ENCODE measurements at regions not wholly inside any gene's neighbourhood (a gene's known extent, or its start where the extent isn't known, plus 50 kb on each side); places are given as distances from the start of the nearest gene placed in this dataset.

DNA sequence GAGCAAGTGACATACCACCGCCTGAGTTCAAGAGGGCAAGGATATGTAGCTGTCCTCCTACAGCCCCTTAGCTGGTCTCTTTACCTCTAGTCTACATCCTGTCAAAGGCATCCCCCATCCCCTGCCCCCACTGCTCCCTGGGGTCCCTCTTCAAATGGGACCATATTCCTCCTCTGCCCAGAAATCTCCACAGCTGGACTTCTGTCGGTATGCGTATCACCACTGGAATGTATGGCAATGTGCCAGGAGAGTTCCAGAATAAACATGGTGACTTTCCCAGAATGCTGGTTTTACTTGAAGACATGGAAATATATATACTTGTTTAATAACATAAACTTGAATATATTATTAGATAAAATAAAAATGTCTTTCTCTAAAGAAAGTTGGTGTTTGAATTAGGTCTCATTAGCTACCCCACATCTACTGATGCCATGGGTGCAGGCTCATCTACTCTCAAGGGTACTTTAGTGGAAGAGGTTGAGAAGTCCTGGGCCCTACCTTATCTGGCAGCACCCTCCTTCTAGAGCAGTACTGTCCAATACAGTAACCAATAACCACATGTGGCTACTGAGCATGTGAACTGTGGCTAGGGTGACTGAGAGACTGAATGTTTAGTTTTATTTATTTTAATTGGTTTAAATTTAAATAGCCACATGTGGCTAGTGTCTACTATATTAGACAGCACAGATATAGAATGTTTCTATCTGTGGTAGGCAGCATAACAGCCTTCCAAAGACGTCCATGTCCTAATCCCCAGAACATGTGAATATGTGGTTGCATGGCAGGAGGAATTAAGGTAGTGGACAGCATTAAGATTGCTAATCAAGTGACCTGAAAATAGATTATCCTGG lies 181.7 kb upstream of the SLC30A5 start:
- Histone ChIP-seq H3K4me1 (ENCODE audit: control insufficient read depth, low read length) (no peaks in the 10 kb centered on the region), H3F3A (ENCODE audit: control insufficient read depth, insufficient read depth) (no peaks in the 10 kb centered on the region), H3K4me3 (ENCODE audit: low read length) (no peak overlapping the region), H3K27me3 (ENCODE audit: control insufficient read depth, low read length) (no peaks in the 10 kb centered on the region), H4K20me1 (ENCODE audit: control insufficient read depth, insufficient read depth, low read depth, low read length) (no peaks in the 10 kb centered on the region), H3K79me2 (ENCODE audit: control insufficient read depth, low read length) (no peaks in the 10 kb centered on the region), H3K36me3 (ENCODE audit: control insufficient read depth, low read length) (no peaks in the 10 kb centered on the region), H3K27ac (ENCODE audit: low read depth, low read length) (no peak overlapping the region), H3K4me2 (ENCODE audit: low read length) (no peak overlapping the region), H3K9me2 (replicated peaks; ENCODE audit: control insufficient read depth, low read length) (no peaks in the 10 kb centered on the region), H3K9me3 (ENCODE audit: control insufficient read depth, insufficient read depth, low read length) (no peaks in the 10 kb centered on the region)
- TF ChIP-seq, protein P1, sequence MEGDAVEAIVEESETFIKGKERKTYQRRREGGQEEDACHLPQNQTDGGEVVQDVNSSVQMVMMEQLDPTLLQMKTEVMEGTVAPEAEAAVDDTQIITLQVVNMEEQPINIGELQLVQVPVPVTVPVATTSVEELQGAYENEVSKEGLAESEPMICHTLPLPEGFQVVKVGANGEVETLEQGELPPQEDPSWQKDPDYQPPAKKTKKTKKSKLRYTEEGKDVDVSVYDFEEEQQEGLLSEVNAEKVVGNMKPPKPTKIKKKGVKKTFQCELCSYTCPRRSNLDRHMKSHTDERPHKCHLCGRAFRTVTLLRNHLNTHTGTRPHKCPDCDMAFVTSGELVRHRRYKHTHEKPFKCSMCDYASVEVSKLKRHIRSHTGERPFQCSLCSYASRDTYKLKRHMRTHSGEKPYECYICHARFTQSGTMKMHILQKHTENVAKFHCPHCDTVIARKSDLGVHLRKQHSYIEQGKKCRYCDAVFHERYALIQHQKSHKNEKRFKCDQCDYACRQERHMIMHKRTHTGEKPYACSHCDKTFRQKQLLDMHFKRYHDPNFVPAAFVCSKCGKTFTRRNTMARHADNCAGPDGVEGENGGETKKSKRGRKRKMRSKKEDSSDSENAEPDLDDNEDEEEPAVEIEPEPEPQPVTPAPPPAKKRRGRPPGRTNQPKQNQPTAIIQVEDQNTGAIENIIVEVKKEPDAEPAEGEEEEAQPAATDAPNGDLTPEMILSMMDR (IDR thresholded peaks at IDR 0.05; ENCODE audit: low read depth, low read length, poor library complexity, severe bottlenecking): no peak
- no peak for TF ChIP-seq EZH2phosphoT487 (IDR thresholded peaks at IDR 0.05; ENCODE audit: borderline replicate concordance, low read length)

DNA sequence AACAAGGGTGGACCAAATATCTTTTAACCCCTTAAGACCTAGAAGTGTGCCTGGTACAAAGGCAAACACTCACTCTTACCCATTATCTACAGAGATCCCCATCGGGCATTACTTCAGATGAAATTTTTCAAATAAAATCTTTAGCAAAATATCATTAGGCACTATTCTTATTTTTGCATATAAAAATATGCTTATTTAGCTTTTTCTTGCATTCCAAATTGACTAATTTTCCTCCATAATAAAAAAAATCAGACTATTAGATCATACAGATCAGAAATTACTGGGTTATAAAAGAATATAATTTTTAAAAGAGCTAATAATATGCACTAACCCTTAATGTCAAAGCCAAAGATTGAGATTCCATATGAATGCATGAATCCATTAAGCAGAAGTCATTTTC lies 178.7 kb upstream of the SLC30A5 start:
- H3K4me1 ChIP-seq (ENCODE audit: control insufficient read depth, low read length): no peaks in the 10 kb centered on the region
- H3K9me3 ChIP-seq (ENCODE audit: control insufficient read depth, insufficient read depth, low read length): no peaks in the 10 kb centered on the region
- H3K36me3 ChIP-seq (ENCODE audit: control insufficient read depth, low read length): no peaks in the 10 kb centered on the region
- no peaks in the 10 kb centered on the region for H3K9me2 ChIP-seq (replicated peaks; ENCODE audit: control insufficient read depth, low read length)
- TF ChIP-seq, protein P1 (IDR thresholded peaks at IDR 0.05; ENCODE audit: low read depth, low read length, poor library complexity, severe bottlenecking): no peak
- TF ChIP-seq EZH2phosphoT487 (IDR thresholded peaks at IDR 0.05; ENCODE audit: borderline replicate concordance, low read length): no peak
- H4K20me1 ChIP-seq (ENCODE audit: control insufficient read depth, insufficient read depth, low read depth, low read length): no peaks in the 10 kb centered on the region
- H3K4me2 ChIP-seq (ENCODE audit: low read length): no peak overlapping the region
- no peaks in the 10 kb centered on the region for H3K27me3 ChIP-seq (ENCODE audit: control insufficient read depth, low read length)
- no peaks in the 10 kb centered on the region for H3F3A ChIP-seq (ENCODE audit: control insufficient read depth, insufficient read depth)
- H3K79me2 ChIP-seq (ENCODE audit: control insufficient read depth, low read length): no peaks in the 10 kb centered on the region
- no peak overlapping the region for H3K27ac ChIP-seq (ENCODE audit: low read depth, low read length)
- no peak overlapping the region for H3K4me3 ChIP-seq (ENCODE audit: low read length)

DNA sequence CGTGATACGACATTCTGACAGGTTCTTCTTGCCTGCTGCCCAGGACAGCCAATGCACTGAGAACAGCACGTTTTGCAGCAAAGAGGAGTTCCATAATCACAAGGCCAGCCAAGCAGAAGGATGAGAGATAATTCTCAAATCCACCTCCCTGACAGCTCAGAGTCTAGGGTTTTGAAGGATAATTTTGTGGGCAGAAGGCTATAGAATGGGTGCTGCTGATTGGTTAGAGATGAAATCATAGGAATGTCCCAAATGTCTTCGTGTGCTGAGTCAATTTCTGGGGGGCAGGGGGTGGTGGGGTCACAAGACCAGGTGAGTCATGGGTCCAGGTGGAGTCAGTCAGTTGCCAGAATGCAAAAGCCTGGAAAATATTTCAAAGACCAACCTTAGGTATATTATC lies 175.5 kb upstream of the SLC30A5 start:
- TF ChIP-seq, protein P1 (IDR thresholded peaks at IDR 0.05; ENCODE audit: low read depth, low read length, poor library complexity, severe bottlenecking): no peak
- TF ChIP-seq EZH2phosphoT487 (IDR thresholded peaks at IDR 0.05; ENCODE audit: borderline replicate concordance, low read length): no peak
- H3K9me3 ChIP-seq (ENCODE audit: control insufficient read depth, insufficient read depth, low read length): no peaks in the 10 kb centered on the region; the same call in 1 of the 2 replicates

More for the DNA sequence above, 175.5 kb upstream of the SLC30A5 start:
- H3F3A ChIP-seq (ENCODE audit: control insufficient read depth, insufficient read depth): no peaks in the 10 kb centered on the region
- H3K27ac ChIP-seq (ENCODE audit: low read depth, low read length): no peak overlapping the region
- no peaks in the 10 kb centered on the region for H3K36me3 ChIP-seq (ENCODE audit: control insufficient read depth, low read length)
- no peaks in the 10 kb centered on the region for H3K4me1 ChIP-seq (ENCODE audit: control insufficient read depth, low read length)
- no peak overlapping the region for H3K4me2 ChIP-seq (ENCODE audit: low read length)
- no peaks in the 10 kb centered on the region for H3K27me3 ChIP-seq (ENCODE audit: control insufficient read depth, low read length)
- no peaks in the 10 kb centered on the region for H3K79me2 ChIP-seq (ENCODE audit: control insufficient read depth, low read length)
- no peak overlapping the region for H3K4me3 ChIP-seq (ENCODE audit: low read length)
- no peaks in the 10 kb centered on the region for H4K20me1 ChIP-seq (ENCODE audit: control insufficient read depth, insufficient read depth, low read depth, low read length)
- no peaks in the 10 kb centered on the region for H3K9me2 ChIP-seq (replicated peaks; ENCODE audit: control insufficient read depth, low read length)

All from DOHH2 (cell line).